Liver (tissue), 3 donors: ENCODE measurements at regions not wholly inside any gene's neighbourhood (a gene's known extent, or its start where the extent isn't known, plus 50 kb on each side); places are given as distances from the start of the nearest gene placed in this dataset.

ENCODE experiments used
- EGR1 ChIP-seq, 2 donors: IDR thresholded peaks; 2 replicates each; pipeline ENCODE4 v1.6.1; 2016 to 2018; ENCODE audit warnings: antibody characterized with exemption in 2 of 2, low read depth in 2 of 2
- GABPA ChIP-seq, 2 donors: IDR thresholded peaks in 1 of 2; conservative IDR thresholded peaks in 1 of 2; 2 replicates each; pipeline ENCODE4 v1.6.1; 2016; ENCODE audit warnings: antibody characterized with exemption in 2 of 2, mild to moderate bottlenecking in 1 of 2, moderate library complexity in 1 of 2
- HNF4A ChIP-seq, 2 donors: conservative IDR thresholded peaks; 2 replicates each; pipeline ENCODE4 v1.6.1; 2016; ENCODE audit warnings: antibody characterized with exemption in 2 of 2, mild to moderate bottlenecking in 2 of 2
- JUND ChIP-seq, 2 donors: IDR thresholded peaks; 2 replicates each; pipeline ENCODE4 v1.6.1; 2016; ENCODE audit warnings: antibody characterized with exemption in 2 of 2
- MAX ChIP-seq: IDR thresholded peaks from 2 replicates; pipeline ENCODE4 v1.6.1; 2016; ENCODE audit warnings: antibody characterized with exemption
- RAD21 ChIP-seq, 2 donors: IDR thresholded peaks; 2 replicates each; pipeline ENCODE4 v1.6.1; 2016; ENCODE audit warnings: antibody characterized with exemption in 2 of 2, mild to moderate bottlenecking in 2 of 2
- REST ChIP-seq: IDR thresholded peaks from 2 replicates; pipeline ENCODE4 v1.6.1; 2016; ENCODE audit warnings: antibody characterized with exemption, mild to moderate bottlenecking
- RXRA ChIP-seq, 2 donors: IDR thresholded peaks; 2 replicates each; pipeline ENCODE4 v1.6.1; 2017 to 2018; ENCODE audit warnings: antibody characterized with exemption in 2 of 2, mild to moderate bottlenecking in 1 of 2
- SP1 ChIP-seq: IDR thresholded peaks from 2 replicates; pipeline ENCODE4 v1.6.1; 2018; ENCODE audit warnings: antibody characterized with exemption, mild to moderate bottlenecking
- YY1 ChIP-seq: IDR thresholded peaks from 2 replicates; pipeline ENCODE4 v1.6.1; 2016; ENCODE audit warnings: antibody characterized with exemption, mild to moderate bottlenecking
- TF ChIP-seq, protein P1 (sequence below): fragments of 150-350 bp; IDR thresholded peaks from 2 replicates; pipeline ENCODE4 v1.5.1; 2017; ENCODE audit warnings: improper control_type of control experiment, low read depth, low read length; ENCODE audit not compliant: missing input control
- TF ChIP-seq, protein P2 (sequence below): IDR thresholded peaks from 2 replicates; pipeline ENCODE4 v1.6.1; 2016; ENCODE audit warnings: antibody characterized with exemption
- TF ChIP-seq, protein P3 (sequence below): IDR thresholded peaks from 2 replicates; pipeline ENCODE4 v1.6.1; 2016; ENCODE audit warnings: antibody characterized with exemption
- donor health status: healthy.
- donor health status: healthy.

- TF ChIP-seq, protein P1, sequence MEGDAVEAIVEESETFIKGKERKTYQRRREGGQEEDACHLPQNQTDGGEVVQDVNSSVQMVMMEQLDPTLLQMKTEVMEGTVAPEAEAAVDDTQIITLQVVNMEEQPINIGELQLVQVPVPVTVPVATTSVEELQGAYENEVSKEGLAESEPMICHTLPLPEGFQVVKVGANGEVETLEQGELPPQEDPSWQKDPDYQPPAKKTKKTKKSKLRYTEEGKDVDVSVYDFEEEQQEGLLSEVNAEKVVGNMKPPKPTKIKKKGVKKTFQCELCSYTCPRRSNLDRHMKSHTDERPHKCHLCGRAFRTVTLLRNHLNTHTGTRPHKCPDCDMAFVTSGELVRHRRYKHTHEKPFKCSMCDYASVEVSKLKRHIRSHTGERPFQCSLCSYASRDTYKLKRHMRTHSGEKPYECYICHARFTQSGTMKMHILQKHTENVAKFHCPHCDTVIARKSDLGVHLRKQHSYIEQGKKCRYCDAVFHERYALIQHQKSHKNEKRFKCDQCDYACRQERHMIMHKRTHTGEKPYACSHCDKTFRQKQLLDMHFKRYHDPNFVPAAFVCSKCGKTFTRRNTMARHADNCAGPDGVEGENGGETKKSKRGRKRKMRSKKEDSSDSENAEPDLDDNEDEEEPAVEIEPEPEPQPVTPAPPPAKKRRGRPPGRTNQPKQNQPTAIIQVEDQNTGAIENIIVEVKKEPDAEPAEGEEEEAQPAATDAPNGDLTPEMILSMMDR = no peak
- TF ChIP-seq GABPA (IDR thresholded peaks at IDR 0.05 in 1 of 2, conservative IDR thresholded peaks at IDR 0.05 in 1 of 2) (no peak), JUND (IDR thresholded peaks at IDR 0.05) (no peak), SP1 (no peak), RAD21 (IDR thresholded peaks at IDR 0.05) (no peak), YY1 (no peak), MAX (no peak), EGR1 (IDR thresholded peaks at IDR 0.05; ENCODE audit: low read depth in 2 of 2) (no peak), REST (no peak), RXRA (IDR thresholded peaks at IDR 0.05) (no peak), HNF4A (conservative IDR thresholded peaks at IDR 0.05) (no peak)
- TF ChIP-seq, protein P2, sequence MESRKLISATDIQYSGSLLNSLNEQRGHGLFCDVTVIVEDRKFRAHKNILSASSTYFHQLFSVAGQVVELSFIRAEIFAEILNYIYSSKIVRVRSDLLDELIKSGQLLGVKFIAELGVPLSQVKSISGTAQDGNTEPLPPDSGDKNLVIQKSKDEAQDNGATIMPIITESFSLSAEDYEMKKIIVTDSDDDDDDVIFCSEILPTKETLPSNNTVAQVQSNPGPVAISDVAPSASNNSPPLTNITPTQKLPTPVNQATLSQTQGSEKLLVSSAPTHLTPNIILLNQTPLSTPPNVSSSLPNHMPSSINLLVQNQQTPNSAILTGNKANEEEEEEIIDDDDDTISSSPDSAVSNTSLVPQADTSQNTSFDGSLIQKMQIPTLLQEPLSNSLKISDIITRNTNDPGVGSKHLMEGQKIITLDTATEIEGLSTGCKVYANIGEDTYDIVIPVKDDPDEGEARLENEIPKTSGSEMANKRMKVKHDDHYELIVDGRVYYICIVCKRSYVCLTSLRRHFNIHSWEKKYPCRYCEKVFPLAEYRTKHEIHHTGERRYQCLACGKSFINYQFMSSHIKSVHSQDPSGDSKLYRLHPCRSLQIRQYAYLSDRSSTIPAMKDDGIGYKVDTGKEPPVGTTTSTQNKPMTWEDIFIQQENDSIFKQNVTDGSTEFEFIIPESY = no peak
- TF ChIP-seq, protein P3, sequence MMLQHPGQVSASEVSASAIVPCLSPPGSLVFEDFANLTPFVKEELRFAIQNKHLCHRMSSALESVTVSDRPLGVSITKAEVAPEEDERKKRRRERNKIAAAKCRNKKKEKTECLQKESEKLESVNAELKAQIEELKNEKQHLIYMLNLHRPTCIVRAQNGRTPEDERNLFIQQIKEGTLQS = no peak
Measured at GRCh38 chr22:27175021-27175838, 517.8 kb downstream of the MIAT start.
